AG04450 (cell line): ENCODE measurements at regions not wholly inside any gene's neighbourhood (a gene's known extent, or its start where the extent isn't known, plus 50 kb on each side); places are given as distances from the start of the nearest gene placed in this dataset.

Experiments
- CTCF ChIA-PET: fragments of 300-600, 350-600 bp; formaldehyde crosslinking; extraction: SDS; loops from one replicate; lab custom pipeline; 2022; ENCODE audit warnings: antibody characterized with exemption, inconsistent platforms; lab: Charles Lee
- POLR2A ChIA-PET: fragments of 350-600 bp; formaldehyde crosslinking; extraction: SDS; loops from one replicate; lab custom pipeline; 2021; ENCODE audit warnings: antibody characterized with exemption, inconsistent platforms; lab: Yijun Ruan, JAX
- DNase-seq: peaks from one replicate; pipeline ENCODE4 v3.0.0-alpha.2; 2011; ENCODE audit warnings: low read depth, low spot score
- H3K27ac ChIP-seq: one replicate; pipeline ENCODE4 v1.5.1; 2012; ENCODE audit warnings: low read depth, low read length, control low read depth
- H3K27me3 ChIP-seq: one replicate; pipeline ENCODE4 v1.6.0; 2012; ENCODE audit warnings: low read length; ENCODE audit not compliant: control insufficient read depth, insufficient read depth
- H3K4me3 ChIP-seq: 2 replicates; pipeline ENCODE4 v1.5.1; 2011; ENCODE audit warnings: mild to moderate bottlenecking, low read depth, low read length, control low read depth
- H3K9me3 ChIP-seq: 2 replicates; pipeline ENCODE4 v1.5.1; 2012; ENCODE audit warnings: low read length; ENCODE audit not compliant: control insufficient read depth, insufficient read depth
- TF ChIP-seq, protein P1 (sequence below): IDR thresholded peaks from 2 replicates; pipeline ENCODE4 v1.5.1; 2011; ENCODE audit warnings: low read depth, low read length, control low read depth, inconsistent platforms

GRCh38 chr18:70649683-70650082, 360.8 kb downstream of the SOCS6 start:
- Histone ChIP-seq H3K27ac (no peak overlapping the region), H3K4me3 (no peak overlapping the region), H3K27me3 (no peaks in the 10 kb centered on the region), H3K9me3 (no peaks in the 10 kb centered on the region)
- DNase-seq: no peak
- ChIA-PET POLR2A (no interaction called here), CTCF (no interaction called here)
- TF ChIP-seq, protein P1, sequence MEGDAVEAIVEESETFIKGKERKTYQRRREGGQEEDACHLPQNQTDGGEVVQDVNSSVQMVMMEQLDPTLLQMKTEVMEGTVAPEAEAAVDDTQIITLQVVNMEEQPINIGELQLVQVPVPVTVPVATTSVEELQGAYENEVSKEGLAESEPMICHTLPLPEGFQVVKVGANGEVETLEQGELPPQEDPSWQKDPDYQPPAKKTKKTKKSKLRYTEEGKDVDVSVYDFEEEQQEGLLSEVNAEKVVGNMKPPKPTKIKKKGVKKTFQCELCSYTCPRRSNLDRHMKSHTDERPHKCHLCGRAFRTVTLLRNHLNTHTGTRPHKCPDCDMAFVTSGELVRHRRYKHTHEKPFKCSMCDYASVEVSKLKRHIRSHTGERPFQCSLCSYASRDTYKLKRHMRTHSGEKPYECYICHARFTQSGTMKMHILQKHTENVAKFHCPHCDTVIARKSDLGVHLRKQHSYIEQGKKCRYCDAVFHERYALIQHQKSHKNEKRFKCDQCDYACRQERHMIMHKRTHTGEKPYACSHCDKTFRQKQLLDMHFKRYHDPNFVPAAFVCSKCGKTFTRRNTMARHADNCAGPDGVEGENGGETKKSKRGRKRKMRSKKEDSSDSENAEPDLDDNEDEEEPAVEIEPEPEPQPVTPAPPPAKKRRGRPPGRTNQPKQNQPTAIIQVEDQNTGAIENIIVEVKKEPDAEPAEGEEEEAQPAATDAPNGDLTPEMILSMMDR: no peak

- ChIA-PET CTCF (no interaction called here), POLR2A (no interaction called here)
- Histone ChIP-seq H3K4me3 (no peak overlapping the region), H3K9me3 (no peaks in the 10 kb centered on the region), H3K27ac (no peak overlapping the region), H3K27me3 (no peaks in the 10 kb centered on the region)
- TF ChIP-seq, protein P1: no peak
- no peak for DNase-seq
These were observed 357.1 kb downstream of the SOCS6 start for GRCh38 chr18:70645971-70646370.

DNA sequence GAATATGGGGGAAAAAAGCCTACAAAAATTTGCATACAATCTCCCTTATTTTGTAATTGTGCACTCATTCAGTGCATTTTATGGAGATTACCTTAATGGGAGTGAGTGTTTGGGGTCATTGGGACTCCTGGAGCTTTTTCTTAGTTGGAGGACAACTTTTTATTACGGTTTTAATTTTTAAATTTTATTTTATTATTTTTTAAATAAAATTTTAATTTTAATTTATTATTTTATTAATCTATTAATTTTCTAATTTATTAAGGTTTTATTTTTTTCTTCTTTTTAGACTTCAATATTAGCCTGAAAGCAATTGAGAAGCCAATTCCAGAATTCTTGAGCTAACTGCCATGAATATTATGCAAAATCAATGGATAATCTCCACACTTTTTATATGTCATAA, 355.0 kb downstream of the SOCS6 start:
- H3K27ac ChIP-seq: no peak overlapping the region
- ChIA-PET POLR2A (no interaction called here), CTCF (no interaction called here)
- TF ChIP-seq, protein P1: no peak
- no peak for DNase-seq
- H3K4me3 ChIP-seq: no peak overlapping the region
- no peaks in the 10 kb centered on the region for H3K27me3 ChIP-seq
- H3K9me3 ChIP-seq: no peaks in the 10 kb centered on the region

DNA sequence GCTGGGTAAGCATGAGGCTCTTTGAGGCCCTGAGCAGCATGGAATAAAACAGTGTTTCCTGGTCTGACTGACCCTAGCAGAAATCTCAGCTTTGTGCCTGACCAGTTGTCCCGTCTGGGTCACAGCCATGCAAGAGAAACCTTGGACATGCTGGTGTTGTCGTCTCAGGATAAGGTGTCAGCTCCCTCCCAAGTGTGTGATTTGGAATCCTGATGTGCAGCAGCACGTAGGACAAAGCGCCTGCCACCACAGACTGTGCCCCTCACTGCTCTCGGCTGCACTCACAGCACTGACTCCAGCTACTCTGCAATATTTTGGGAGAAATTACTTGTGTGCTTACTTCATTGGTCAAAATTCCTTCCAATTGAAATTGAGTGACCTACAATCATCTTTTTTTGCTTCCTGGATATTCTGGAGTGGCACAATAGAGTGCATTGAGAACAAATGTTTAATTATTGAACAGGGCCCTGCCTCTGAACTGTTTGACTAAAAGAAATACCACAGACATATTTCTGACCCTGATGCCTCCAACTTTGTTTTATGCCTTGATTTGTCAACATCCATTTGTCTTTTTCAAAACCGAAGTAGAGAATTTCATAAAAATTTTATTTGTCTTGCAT, 352.4 kb downstream of the SOCS6 start:
- Histone ChIP-seq H3K27ac (no peak overlapping the region), H3K4me3 (no peak overlapping the region), H3K9me3 (no peaks in the 10 kb centered on the region), H3K27me3 (no peaks in the 10 kb centered on the region)
- TF ChIP-seq, protein P1: no peak
- POLR2A ChIA-PET: no interaction called here
- DNase-seq: no peak
- CTCF ChIA-PET: no interaction called here

GRCh38 chr18:70640336-70640887, 351.6 kb downstream of the SOCS6 start:
- CTCF ChIA-PET: no interaction called here
- no peak for DNase-seq
- Histone ChIP-seq H3K27ac (no peak overlapping the region), H3K9me3 (no peaks in the 10 kb centered on the region), H3K4me3 (no peak overlapping the region), H3K27me3 (no peaks in the 10 kb centered on the region)
- TF ChIP-seq, protein P1: no peak
- POLR2A ChIA-PET: no interaction called here
